GM19099 (cell line): ENCODE measurements at regions not wholly inside any gene's neighbourhood (a gene's known extent, or its start where the extent isn't known, plus 50 kb on each side); places are given as distances from the start of the nearest gene placed in this dataset.

Experiments
- POLR2A ChIP-seq: IDR thresholded peaks from 3 replicates; pipeline ENCODE4 v1.6.1; 2011; ENCODE audit warnings: low read depth; ENCODE audit not compliant: insufficient read length; ENCODE audit errors: extremely low read depth

DNA sequence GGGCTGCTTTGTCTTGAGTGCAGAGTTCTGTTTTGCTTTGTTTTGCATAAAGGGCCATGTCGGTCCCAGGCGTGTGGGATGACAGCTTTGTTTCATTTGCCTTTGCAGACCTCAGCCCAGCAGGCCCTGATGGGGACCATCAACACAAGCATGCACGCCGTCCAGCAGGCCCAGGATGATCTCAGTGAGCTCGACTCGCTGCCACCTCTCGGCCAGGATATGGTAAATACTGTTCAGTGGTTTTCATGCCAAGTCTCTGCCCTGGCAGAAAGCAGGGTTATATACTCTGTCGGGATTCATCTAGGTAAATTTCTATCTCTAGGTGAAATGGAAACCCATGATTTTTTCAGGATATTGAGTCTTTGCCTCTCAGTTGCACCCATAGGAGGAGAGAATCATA, 343.9 kb upstream of the TPM1 start:
- no peak for TF ChIP-seq POLR2A

DNA sequence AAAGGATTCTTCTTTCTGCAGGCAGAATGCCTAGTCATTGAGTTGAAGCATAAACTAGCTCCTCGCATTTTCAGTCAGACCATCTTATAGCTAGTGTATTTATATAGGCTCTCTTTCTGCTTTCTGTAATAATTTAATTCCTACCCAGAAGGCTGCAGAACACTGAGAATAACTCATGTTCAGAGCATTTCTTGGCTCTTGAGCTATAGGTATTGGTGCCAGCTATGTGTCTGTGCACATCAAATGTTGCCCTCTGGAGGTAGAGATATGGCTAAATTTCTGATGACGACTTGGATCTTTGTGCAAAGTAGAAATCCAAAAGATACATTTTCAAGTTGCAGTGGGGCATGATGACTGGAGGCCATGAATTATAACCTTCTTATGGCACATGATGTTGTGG, 336.2 kb upstream of the TPM1 start:
- no peak for TF ChIP-seq POLR2A

DNA sequence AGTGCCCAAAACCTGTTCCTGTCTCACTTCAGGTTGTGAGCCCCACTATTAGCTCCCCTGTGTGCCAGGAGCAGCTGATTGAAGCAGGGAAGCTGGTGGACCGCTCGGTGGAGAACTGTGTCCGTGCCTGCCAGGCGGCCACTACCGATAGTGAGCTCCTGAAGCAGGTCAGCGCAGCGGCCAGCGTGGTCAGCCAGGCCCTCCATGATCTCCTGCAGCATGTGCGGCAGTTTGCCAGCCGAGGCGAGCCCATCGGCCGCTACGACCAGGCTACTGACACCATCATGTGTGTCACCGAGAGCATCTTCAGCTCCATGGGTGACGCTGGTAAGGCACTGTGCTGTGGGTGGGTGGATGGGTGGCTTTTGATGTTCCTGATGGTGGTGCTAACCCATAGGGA, 334.1 kb upstream of the TPM1 start:
- no peak for TF ChIP-seq POLR2A

DNA sequence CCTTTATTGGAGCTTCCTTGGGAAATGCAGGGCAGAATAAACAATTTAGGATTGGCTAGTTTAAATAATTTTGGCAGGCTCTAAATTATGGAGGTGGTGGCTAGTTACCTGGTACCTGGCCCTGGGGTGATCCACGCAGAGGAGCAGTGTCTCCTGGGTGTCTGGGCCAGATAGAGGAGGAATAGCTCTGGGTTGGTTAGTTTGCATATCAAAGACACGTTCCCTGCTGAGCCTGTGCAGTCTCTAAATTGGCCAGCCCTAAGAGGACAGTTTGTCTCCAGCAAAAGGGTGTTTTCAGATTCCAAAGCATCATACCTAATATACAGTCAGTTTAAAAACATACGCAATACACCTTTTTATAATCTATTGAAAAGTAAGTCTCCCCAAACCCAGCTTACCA, 333.3 kb upstream of the TPM1 start:
- no peak for TF ChIP-seq POLR2A

DNA sequence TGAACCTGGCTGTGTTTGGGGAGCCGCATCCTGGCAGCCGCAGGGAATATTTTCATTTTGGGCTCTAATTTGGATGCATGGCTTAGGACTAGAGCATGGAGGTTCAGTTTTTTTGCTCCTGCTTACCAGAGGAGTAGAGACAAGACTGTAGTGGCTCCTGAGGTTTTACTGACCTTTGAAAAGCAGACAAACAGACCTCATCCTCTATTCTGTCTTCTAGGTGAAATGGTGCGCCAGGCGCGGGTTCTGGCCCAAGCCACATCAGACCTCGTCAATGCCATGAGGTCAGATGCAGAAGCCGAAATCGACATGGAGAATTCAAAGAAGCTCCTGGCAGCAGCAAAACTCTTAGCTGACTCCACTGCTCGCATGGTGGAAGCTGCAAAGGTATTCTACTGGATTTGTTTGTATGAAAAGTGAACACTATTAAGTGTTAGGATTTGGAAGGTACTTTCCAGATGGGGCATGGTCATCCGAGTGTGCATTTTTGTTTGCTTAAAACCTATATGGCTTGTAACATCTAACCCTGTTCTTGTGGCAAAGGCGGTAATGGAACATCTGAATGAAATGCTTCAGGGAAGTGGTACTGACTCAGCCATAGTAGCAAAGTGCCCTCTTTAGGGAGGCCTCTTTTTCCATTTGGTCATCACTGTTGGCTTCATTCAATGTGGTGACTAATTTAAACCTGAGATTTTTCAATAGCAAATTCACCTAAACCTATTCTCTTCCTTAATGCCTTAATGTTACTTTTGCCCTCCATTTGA, 330.7 kb upstream of the TPM1 start:
- TF ChIP-seq POLR2A: no peak

DNA sequence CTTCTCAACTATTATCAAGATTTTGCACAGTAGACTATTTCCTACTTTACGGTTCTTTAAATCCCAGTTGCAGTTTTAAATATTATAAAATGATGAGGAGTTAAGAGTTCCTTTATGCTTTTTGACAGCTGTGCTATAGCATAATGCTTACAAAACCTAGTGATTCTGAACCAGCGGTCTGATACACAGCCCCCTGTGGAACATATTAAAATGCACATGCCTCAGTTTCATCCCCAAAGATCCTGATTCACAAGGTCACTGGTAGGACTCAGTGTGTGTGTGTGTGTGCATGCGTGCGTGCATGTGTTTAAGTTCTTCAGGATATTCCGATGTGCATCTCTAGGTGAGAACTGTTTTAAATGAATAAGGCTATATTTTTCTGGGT, 330.1 kb upstream of the TPM1 start:
- no peak for TF ChIP-seq POLR2A

DNA sequence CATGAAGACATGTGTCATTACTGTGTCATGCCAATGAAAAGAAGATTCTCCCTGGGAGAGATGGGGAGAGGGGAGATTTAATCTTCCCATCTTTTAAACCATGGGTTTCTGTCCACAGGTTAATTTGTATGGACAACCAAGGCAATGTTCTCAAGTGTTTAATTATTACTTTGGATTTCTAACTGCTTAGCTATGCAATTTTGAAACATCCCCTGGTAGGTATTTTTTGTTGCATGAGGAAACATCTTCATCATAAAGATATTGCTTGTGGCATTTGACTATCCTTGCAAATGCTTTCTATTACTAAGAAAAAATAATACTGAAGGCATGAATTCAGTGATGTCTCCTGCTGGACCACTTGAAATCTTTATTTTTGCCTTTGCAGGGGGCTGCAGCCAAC, 326.6 kb upstream of the TPM1 start:
- TF ChIP-seq POLR2A: no peak

DNA sequence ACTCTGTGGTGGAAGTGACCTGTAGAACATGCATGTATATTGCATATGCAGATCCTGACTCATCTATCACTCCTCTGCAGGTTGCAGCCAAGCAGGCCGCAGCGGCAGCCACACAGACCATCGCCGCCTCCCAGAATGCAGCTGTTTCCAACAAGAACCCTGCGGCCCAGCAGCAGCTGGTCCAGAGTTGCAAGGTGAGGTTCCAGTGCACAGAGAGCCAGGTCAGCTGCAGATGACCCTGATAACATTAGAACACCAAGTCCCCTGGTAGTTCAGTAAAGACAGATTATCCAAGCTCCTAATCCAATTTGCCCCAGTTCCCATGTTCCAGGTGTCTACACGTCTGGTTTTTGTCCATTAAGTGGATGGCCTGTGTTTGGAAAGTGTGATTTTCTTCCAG, 325.1 kb upstream of the TPM1 start:
- TF ChIP-seq POLR2A: no peak

DNA sequence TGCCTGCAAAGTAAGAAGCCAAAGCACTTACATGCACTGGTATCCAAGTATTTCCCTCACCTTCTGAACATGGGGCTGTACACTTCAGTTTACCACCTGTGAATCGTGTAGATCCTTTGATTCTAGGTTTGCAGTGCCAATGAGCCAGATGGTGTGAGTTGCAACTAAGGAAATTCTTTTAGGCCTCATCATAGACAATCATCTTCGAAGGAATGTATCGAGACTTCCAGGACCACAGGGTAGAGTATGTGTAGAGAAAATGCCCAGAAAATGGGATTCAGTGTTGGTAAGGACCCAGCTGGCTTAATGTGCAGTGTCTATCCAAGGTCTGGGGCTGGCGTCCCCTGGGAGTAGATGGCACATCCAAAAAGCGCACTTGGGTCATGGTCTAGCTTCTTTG, 323.2 kb upstream of the TPM1 start:
- TF ChIP-seq POLR2A: no peak

DNA sequence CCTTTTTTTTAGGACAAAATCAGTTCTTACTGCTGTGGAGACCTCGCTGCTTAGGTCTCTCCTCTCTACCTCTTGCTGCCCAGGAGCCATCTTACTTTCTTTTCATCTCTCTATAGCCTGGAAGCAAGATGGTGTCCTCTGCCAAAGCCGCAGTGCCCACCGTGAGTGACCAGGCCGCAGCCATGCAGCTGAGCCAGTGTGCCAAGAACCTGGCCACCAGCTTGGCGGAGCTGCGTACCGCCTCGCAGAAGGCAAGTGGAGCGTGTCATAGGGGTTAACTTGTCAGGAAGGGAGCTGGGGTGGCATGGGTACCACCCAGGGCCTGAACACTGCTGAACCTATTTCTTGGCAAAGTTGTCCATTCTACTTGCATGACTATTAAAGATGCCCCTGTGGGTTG, 320.3 kb upstream of the TPM1 start:
- TF ChIP-seq POLR2A: no peak

DNA sequence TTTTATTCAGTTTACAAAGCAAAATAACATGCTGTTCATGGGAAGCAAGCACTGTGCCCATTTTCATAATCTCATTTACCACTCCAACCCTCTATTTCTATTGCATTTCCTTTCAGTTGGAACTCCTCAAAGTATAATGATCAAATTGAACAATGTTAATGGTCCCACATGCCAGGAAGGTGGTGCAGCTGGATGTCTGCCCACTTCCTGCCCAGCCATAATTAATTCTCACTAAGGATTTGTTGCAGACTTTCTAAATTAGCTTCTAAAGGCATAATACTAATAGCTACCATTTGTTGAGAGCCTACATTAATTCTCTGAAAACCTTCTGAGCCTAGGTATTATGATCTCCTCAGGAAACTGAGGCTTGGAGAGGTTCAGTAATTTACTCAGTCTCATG, 316.1 kb upstream of the TPM1 start:
- TF ChIP-seq POLR2A: no peak

DNA sequence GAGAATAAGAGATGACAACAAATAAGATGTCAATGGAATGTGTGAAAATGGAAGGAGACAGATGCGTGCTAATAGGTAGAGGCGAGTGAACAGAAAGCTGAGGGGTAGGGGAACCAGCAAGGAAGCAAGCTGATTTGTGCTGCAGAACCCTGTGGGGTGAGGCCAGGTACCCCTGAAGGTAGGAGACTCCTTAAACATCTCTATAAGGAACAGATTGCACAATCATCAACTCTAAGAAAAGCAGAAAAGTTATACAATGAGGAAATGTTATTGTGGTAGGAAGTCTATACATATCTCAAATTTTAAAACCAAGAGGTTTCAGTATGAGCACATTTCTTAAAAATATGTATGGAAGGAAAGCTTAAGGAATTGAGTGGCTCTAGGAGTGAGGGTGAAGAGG, 315.0 kb upstream of the TPM1 start:
- TF ChIP-seq POLR2A: no peak

DNA sequence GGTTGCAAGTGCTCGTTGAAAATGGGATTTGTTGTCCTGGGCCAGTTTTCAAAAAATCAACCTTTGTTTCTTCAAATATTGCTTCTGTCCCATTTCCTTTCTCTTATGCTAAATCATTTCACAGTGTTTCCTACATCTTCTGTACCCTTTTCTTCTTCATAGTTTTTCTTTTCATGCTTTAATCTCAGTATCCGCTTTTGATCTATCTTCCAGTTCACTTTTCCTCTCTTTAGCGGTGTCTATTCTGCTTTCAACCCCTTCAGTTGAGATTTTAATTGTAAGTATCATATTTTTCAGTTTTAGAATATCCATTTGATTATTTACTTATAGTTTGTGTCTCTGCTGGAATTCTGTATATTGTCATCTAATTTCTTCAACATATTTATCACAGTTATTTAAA, 311.7 kb upstream of the TPM1 start:
- no peak for TF ChIP-seq POLR2A

DNA sequence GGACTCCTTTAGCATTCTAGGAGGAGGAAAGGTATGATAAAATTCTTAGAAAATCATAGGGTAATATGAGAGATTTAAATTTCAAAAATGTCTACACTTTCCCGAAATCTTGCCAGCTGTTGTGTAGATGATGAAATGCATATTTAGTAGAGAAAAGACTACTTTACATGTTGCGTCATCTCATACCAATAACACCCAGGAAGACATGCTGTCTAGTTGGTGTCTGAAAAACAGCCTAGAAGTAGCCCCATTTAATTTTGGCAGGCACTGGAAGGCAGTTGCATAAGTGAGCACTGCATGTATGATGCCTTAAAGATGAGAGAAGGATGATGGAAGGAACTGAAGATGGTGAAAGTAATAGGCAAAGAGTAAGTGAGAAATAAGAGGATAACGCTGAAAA, 310.5 kb upstream of the TPM1 start:
- no peak for TF ChIP-seq POLR2A

DNA sequence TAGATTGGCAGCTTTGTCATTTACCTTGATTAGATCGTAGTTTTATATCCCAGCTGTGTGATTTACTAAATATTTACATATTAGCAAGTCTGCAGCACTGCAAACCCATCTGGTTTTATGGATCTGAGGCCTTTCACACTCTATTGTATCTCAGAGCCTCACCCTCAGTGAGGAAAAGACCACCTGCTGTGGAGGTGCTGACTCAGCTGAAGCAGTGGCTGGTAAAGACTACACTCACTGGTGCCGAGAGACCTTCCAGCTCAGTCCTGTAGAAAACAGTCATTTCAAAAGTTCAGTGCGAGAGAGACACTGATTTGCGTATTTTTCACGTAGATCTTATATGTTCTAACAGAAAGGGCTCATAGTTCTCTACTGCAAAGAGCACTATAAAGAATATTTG, 307.8 kb upstream of the TPM1 start:
- no peak for TF ChIP-seq POLR2A

DNA sequence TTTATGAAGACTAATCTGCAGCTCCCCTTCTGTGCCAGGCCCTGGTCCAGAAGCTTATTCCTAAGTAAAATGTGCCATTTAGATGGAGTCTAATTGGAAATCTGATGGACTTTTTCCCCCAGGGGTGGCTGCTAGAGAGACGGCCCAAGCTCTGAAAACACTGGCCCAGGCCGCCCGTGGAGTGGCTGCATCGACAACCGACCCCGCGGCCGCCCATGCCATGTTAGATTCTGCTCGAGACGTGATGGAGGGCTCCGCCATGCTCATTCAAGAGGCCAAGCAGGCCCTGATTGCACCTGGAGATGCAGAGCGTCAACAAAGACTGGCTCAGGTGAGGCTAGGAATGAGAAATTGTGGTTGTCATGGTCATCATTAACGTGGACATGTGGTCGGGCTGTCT, 305.8 kb upstream of the TPM1 start:
- TF ChIP-seq POLR2A: no peak

DNA sequence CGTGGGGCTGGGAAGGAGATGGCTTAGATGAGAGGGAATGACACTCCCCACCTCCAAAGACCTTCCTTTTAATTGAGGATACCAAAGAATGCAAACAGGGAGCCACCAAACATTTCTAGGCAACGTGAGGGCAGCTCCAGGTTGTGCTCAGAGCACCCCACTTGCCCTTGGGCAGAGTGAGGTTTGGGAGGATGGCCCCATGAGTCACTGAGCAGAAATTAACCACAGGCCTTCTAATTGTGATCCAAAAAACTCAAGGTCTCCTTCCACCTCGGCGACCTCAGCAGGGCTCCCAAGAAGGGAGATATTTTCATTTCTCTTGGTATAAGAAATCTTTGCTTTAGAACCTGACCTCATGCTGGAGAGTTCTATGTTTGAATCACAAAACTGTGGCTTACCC, 305.0 kb upstream of the TPM1 start:
- no peak for TF ChIP-seq POLR2A
